ENCODE measurements at regions not wholly inside any gene's neighbourhood (a gene's known extent, or its start where the extent isn't known, plus 50 kb on each side); places are given as distances from the start of the nearest gene placed in this dataset.

DNA sequence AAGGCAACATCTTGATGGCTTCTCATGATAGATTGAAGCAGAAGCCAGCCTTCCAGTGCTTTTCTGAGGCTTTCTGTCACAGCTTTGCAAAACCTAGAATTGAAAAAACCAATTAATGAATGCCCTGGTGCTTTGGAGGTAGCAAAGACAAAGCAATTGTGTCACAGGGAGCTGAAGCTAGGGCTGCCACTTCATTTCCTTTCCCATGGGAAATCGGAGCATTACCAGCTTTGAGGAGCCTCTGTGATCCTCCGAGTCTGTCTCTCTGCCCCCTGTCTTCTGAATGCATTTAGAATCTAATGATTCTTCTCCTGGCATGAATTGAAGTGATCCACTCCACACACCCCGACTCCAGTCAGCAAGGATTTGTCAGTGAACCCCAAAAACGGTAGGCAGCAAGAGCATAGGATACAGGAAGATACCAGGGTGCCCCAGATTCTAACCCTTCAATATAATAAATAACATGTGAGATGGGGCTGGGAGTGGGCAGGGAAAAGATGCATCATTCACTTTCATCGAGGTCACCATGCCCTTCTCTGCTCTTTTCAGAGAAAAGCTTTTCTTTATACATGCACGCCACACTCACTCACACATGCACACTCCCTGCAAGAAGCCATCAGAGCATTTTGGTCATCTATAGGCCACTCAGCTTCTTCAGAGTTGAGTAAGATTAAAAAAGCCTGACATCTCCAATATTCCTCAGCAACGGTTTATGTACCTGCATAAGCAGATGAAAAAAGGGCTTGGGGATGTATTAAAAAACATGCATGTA, 247.7 kb upstream of the ZNF462 start:
- TF ChIP-seq, protein P1, sequence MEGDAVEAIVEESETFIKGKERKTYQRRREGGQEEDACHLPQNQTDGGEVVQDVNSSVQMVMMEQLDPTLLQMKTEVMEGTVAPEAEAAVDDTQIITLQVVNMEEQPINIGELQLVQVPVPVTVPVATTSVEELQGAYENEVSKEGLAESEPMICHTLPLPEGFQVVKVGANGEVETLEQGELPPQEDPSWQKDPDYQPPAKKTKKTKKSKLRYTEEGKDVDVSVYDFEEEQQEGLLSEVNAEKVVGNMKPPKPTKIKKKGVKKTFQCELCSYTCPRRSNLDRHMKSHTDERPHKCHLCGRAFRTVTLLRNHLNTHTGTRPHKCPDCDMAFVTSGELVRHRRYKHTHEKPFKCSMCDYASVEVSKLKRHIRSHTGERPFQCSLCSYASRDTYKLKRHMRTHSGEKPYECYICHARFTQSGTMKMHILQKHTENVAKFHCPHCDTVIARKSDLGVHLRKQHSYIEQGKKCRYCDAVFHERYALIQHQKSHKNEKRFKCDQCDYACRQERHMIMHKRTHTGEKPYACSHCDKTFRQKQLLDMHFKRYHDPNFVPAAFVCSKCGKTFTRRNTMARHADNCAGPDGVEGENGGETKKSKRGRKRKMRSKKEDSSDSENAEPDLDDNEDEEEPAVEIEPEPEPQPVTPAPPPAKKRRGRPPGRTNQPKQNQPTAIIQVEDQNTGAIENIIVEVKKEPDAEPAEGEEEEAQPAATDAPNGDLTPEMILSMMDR (conservative IDR thresholded peaks at IDR 0.05; ENCODE audit: low read length), result no peak
- TF ChIP-seq EZH2phosphoT487 (IDR thresholded peaks at IDR 0.05; ENCODE audit: borderline replicate concordance, low read depth, low read length), result no peak
